Cerebellar cortex (tissue), 1 donor: ENCODE measurements at regions not wholly inside any gene's neighbourhood (a gene's known extent, or its start where the extent isn't known, plus 50 kb on each side); places are given as distances from the start of the nearest gene placed in this dataset.

ENCODE experiments used
- DNase-seq: peaks from one replicate; pipeline ENCODE4 v3.0.0-alpha.2; 2015; ENCODE audit warnings: low spot score

DNA sequence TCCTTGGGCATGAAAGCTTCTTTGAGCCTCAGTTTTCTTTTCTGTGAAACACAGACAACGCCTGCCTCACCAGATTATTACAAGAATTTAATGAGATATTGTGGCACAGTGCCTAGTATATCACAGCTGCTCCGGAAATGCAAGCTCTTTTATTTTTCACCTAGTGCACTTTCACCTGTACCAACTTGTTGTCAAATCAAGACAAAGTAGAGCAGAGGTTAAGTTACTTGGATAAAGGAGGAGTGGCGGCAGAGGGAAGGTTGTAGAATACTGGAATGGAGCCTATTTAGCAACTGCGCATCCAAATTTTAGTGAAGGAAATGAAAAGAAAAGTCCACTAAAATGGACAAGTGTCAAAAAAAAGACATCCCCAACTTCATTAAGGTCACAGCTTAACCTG, 54.9 kb upstream of the RHOBTB1 start:
- DNase-seq, result no peak

DNA sequence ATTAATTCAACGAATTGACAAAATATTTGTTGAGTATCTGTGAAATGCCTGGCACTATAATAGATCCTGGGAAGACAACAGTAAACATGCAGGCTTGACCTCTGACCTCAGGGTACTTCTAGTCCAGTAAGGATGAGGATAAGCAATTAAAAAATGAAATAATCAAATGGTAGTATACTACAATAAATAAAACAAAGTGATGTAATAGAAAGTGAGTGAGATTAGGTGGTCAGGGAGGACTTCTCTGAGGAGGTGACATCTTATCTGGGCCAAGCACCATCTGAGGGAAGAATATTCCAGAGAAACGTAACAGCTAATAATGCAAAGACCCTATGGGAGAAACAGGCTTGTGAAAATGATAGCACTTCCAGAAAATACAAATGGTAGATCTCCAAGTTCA, 50.1 kb upstream of the RHOBTB1 start:
- no peak for DNase-seq
